Fibroblast of mammary gland (primary cell): ENCODE measurements at regions not wholly inside any gene's neighbourhood (a gene's known extent, or its start where the extent isn't known, plus 50 kb on each side); places are given as distances from the start of the nearest gene placed in this dataset.

Experiments
- DNase-seq: peaks from one replicate; pipeline ENCODE4 v3.0.0-alpha.2; 2010; ENCODE audit warnings: low read depth
- H3K4me3 ChIP-seq: 2 replicates; pipeline ENCODE4 v1.5.1; 2011; ENCODE audit warnings: low read depth, mild to moderate bottlenecking, low read length, moderate library complexity; ENCODE audit not compliant: control insufficient read depth
- CTCF ChIP-seq: conservative IDR thresholded peaks from 2 replicates; pipeline ENCODE4 v1.5.1; 2011; ENCODE audit warnings: low read depth, low read length, inconsistent platforms; ENCODE audit not compliant: control insufficient read depth, insufficient read depth

GRCh38 chr5:133707629-133708028 lies 95.3 kb upstream of the FSTL4 start:
- no peak for DNase-seq

GRCh38 chr5:133706506-133707430 lies 94.4 kb upstream of the FSTL4 start:
- no peak overlapping the region for H3K4me3 ChIP-seq
- peak; percentile 11 for DNase-seq
- TF ChIP-seq CTCF = no peak

More at GRCh38 chr5:133707629-133708028, 95.3 kb upstream of the FSTL4 start:
- H3K4me3 ChIP-seq = no peak overlapping the region
- no peak for TF ChIP-seq CTCF

- no peak for TF ChIP-seq CTCF
- DNase-seq = no peak
- no peak overlapping the region for H3K4me3 ChIP-seq
These were observed 93.0 kb upstream of the FSTL4 start for GRCh38 chr5:133705331-133705730.

- no peak for TF ChIP-seq CTCF
- no peak for DNase-seq
- no peak overlapping the region for H3K4me3 ChIP-seq
These were observed 92.1 kb upstream of the FSTL4 start for GRCh38 chr5:133704411-133704810.

- TF ChIP-seq CTCF = no peak
- H3K4me3 ChIP-seq = no peak overlapping the region
- no peak for DNase-seq
These were observed 91.6 kb upstream of the FSTL4 start for GRCh38 chr5:133703935-133704334.

DNA sequence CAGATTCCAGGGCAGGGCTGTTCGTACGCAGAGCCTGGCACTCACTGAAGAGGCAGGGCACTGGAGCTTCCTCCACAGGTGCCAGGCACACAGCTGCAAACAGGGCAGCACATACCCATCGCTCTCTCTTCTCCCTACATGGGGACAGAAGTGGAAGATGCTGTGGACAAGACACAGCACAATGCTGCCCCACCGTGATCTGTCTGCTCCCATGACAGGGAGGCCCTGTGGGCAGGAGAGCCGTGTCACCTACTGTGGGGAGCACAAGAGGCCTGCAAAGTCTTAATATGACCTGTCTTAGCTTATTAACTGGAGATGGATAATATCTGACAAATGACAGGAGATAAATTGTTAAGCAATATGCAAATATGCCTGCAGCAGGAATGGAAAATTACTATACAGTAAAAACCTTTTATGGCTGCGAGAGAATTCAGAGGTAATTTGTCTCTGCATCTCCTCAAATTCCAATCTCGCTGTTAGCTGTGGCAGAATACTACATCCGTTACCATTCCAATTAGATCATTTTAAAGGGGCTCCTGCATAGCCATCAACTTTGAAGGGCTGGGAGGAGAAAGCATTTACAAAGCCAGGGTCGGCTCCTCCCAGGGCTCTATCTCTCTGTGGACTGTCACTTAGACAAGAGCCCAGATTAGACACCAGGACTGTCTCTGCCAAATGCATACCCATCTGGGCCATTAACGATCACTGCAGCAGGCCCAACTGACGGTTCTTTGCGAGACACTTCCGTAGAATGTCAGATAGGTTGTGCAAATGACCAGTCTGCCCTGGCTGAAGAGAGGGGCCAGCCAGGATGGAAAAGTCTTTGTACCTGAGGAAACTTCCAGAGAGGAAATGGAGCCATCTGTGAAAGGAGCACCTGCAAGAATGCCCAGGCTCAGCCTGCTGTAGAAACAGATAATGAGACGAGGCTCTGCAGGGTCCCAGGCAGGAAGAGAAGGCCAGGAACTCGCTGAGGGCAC lies 90.7 kb upstream of the FSTL4 start:
- TF ChIP-seq CTCF = no peak
- DNase-seq = no peak

More for the DNA sequence above, 90.7 kb upstream of the FSTL4 start:
- no peak overlapping the region for H3K4me3 ChIP-seq
